ENCODE measurements at regions not wholly inside any gene's neighbourhood (a gene's known extent, or its start where the extent isn't known, plus 50 kb on each side); places are given as distances from the start of the nearest gene placed in this dataset.
A peak's percentile ranks its signal among the peaks of the same experiment; 100 is the strongest.

DNA sequence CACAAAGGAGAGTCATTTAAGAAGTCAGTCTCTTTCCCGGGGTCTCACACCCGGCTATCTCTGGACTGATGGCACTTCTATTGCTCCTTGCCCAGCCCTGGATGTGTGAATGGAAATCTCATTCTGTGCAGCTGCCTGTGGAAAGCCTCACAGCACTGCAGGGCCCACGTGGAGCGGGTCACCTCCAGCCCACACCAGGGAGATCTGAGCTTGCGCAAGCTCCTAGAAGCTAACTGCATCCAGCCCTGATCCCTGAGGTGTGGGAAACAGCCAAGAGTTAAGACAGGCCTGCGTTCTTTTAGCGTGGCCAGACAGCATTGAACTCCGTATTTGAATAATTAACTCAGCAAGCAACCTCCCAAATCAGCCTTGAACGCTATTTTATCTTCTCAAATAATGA, 150.5 kb downstream of the LRIG2 start:
- Histone ChIP-seq H3K36me3 (no peaks in the 10 kb centered on the region), H3K27ac (no peak overlapping the region), H3K4me3 (no peak overlapping the region), H3K9me3 (no peaks in the 10 kb centered on the region), H3K27me3 (no peaks in the 10 kb centered on the region), H3K4me1 (no peaks in the 10 kb centered on the region)
- peak; percentile 62 for DNase-seq (ENCODE audit: low spot score)
- no peak for TF ChIP-seq CTCF (IDR thresholded peaks at IDR 0.05)

DNA sequence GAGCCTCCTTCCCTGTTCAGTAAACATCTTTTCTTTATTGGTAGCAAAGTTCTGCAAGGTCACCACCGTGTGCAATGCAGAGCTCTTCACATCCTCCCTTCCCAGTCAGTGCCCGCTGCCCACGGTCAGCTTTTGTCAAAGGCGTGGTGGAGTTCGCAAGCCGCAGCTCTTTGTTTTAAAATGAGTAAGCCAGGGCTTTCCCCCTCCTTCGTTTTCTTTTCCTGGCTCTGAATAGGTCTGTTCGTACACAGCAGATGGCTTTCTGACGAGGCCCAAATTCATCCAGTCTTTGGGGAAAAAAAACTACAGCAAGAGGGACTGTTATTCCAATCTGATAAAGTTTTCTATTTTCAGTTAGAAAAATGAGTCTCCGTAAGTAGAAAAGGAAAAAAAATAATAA, 153.2 kb downstream of the LRIG2 start:
- no peaks in the 10 kb centered on the region for H3K4me1 ChIP-seq
- H3K9me3 ChIP-seq = no peaks in the 10 kb centered on the region
- peak overlapping the region in 1 of 2 donors; percentile 11 for H3K27ac ChIP-seq
- no peak overlapping the region for H3K4me3 ChIP-seq
- no peaks in the 10 kb centered on the region for H3K27me3 ChIP-seq
- H3K36me3 ChIP-seq = no peaks in the 10 kb centered on the region
- peak; percentile 60 for DNase-seq (ENCODE audit: low spot score)
- TF ChIP-seq CTCF (IDR thresholded peaks at IDR 0.05) = no peak

GRCh38 chr1:113231866-113232265, 158.4 kb upstream of the MAGI3 start:
- no peaks in the 10 kb centered on the region for H3K27me3 ChIP-seq
- no peaks in the 10 kb centered on the region for H3K9me3 ChIP-seq
- no peak overlapping the region for H3K27ac ChIP-seq
- H3K36me3 ChIP-seq = no peaks in the 10 kb centered on the region
- H3K4me1 ChIP-seq = no peaks in the 10 kb centered on the region
- DNase-seq (ENCODE audit: low spot score) = no peak
- H3K4me3 ChIP-seq = no peak overlapping the region
- TF ChIP-seq CTCF (IDR thresholded peaks at IDR 0.05) = no peak

- H3K4me3 ChIP-seq = no peak overlapping the region
- TF ChIP-seq CTCF (IDR thresholded peaks at IDR 0.05) = no peak
- H3K4me1 ChIP-seq = no peaks in the 10 kb centered on the region
- no peak for DNase-seq (ENCODE audit: low spot score)
- no peaks in the 10 kb centered on the region for H3K9me3 ChIP-seq
- H3K27me3 ChIP-seq = no peaks in the 10 kb centered on the region
- no peaks in the 10 kb centered on the region for H3K36me3 ChIP-seq
- no peak overlapping the region for H3K27ac ChIP-seq
These were observed 156.9 kb upstream of the MAGI3 start for GRCh38 chr1:113233441-113233840.

DNA sequence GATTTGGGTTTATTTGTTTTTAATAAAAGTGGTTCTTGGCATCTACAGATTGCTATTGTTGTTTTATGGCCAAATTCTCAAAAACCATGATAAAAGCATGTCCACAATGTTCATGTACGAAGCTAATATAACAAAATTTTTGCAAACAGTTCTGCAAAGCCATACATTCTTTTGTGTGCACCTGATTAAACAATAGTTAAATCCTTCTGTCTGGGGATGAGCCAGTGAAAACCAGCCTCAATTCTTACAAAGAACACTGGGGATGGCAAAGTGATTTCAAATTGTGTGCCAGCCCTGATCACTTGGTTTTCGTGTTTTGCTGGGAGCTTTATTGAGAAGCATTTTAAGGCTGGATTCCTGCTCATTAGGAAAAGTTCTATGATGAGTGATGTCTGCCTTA, 149.1 kb upstream of the MAGI3 start:
- no peaks in the 10 kb centered on the region for H3K9me3 ChIP-seq
- no peaks in the 10 kb centered on the region for H3K36me3 ChIP-seq
- no peaks in the 10 kb centered on the region for H3K4me1 ChIP-seq
- TF ChIP-seq CTCF (IDR thresholded peaks at IDR 0.05) = no peak
- DNase-seq (ENCODE audit: low spot score) = no peak
- H3K27ac ChIP-seq = no peak overlapping the region
- no peaks in the 10 kb centered on the region for H3K27me3 ChIP-seq
- no peak overlapping the region for H3K4me3 ChIP-seq

GRCh38 chr1:113242481-113242880, 147.8 kb upstream of the MAGI3 start:
- no peak for TF ChIP-seq CTCF (IDR thresholded peaks at IDR 0.05)
- Histone ChIP-seq H3K27me3 (no peaks in the 10 kb centered on the region), H3K4me1 (no peaks in the 10 kb centered on the region), H3K4me3 (no peak overlapping the region), H3K36me3 (no peaks in the 10 kb centered on the region), H3K9me3 (no peaks in the 10 kb centered on the region), H3K27ac (no peak overlapping the region)
- no peak for DNase-seq (ENCODE audit: low spot score)
